GM12875 (cell line): ENCODE measurements at regions not wholly inside any gene's neighbourhood (a gene's known extent, or its start where the extent isn't known, plus 50 kb on each side); places are given as distances from the start of the nearest gene placed in this dataset.

Source experiments
- H3K4me3 ChIP-seq: one replicate; pipeline ENCODE4 v1.5.1; 2011; ENCODE audit warnings: low read depth, low read length, control low read depth
- CTCF ChIP-seq: IDR thresholded peaks from 2 replicates; pipeline ENCODE4 v1.5.1; 2011; ENCODE audit warnings: low read depth, mild to moderate bottlenecking, control low read depth, inconsistent platforms, low read length, moderate library complexity, borderline replicate concordance; ENCODE audit not compliant: insufficient read depth

GRCh38 chr15:72936691-72937679 is 115.3 kb upstream of the NEO1 start:
- H3K4me3 ChIP-seq, result no peak overlapping the region
- TF ChIP-seq CTCF, result no peak

- H3K4me3 ChIP-seq, result no peak overlapping the region
- TF ChIP-seq CTCF, result no peak
Observed at GRCh38 chr15:72936237-72936636, 116.0 kb upstream of the NEO1 start.

- H3K4me3 ChIP-seq, result no peak overlapping the region
- TF ChIP-seq CTCF, result no peak
Observed at GRCh38 chr15:72935521-72935920, 116.7 kb upstream of the NEO1 start.

- no peak for TF ChIP-seq CTCF
- no peak overlapping the region for H3K4me3 ChIP-seq
Observed at GRCh38 chr15:72934921-72935320, 117.3 kb upstream of the NEO1 start.

GRCh38 chr15:72933976-72934375 is 118.3 kb upstream of the NEO1 start:
- no peak overlapping the region for H3K4me3 ChIP-seq
- no peak for TF ChIP-seq CTCF

GRCh38 chr15:72932472-72932871 is 119.8 kb upstream of the NEO1 start:
- H3K4me3 ChIP-seq, result no peak overlapping the region
- TF ChIP-seq CTCF, result no peak

GRCh38 chr15:72927451-72927850 is 124.8 kb upstream of the NEO1 start:
- TF ChIP-seq CTCF, result no peak

More at GRCh38 chr15:72927451-72927850, 124.8 kb upstream of the NEO1 start:
- no peak overlapping the region for H3K4me3 ChIP-seq
